Mammary epithelial cell (primary cell): ENCODE measurements at regions not wholly inside any gene's neighbourhood (a gene's known extent, or its start where the extent isn't known, plus 50 kb on each side); places are given as distances from the start of the nearest gene placed in this dataset.

Experiments used
- CTCF ChIP-seq, 2 donors: IDR thresholded peaks in 1 of 2; conservative IDR thresholded peaks in 1 of 2; 2 replicates each; pipeline ENCODE4 v1.5.1; 2011 to 2012; ENCODE audit warnings: inconsistent platforms in 2 of 2, low read length in 2 of 2, mild to moderate bottlenecking in 2 of 2, control low read depth in 1 of 2, low read depth in 1 of 2; ENCODE audit not compliant: insufficient read depth in 1 of 2; ENCODE audit errors: extremely low read depth in 1 of 2
- EZH2 ChIP-seq: IDR thresholded peaks from 2 replicates; pipeline ENCODE4 v1.6.1; 2012; ENCODE audit warnings: low read length, inconsistent platforms, borderline replicate concordance

- TF ChIP-seq CTCF (conservative IDR thresholded peaks at IDR 0.05 in 1 of 2, IDR thresholded peaks at IDR 0.05 in 1 of 2; ENCODE audit: extremely low read depth in 1 of 2, insufficient read depth in 1 of 2, low read depth in 1 of 2, low read length in 2 of 2) (no peak), EZH2 (no peak)
These were observed 70.5 kb upstream of the DIO3 start for GRCh38 chr14:101490771-101491170.
